GM23338 (cell line): ENCODE measurements at regions not wholly inside any gene's neighbourhood (a gene's known extent, or its start where the extent isn't known, plus 50 kb on each side); places are given as distances from the start of the nearest gene placed in this dataset. TPM values are rescaled to one million over a fixed set of nuclear protein-coding genes. Genes with fewer than 3 reads are reported as not detected.

Experiments
- STAT1 ChIP-seq: IDR thresholded peaks from one replicate; pipeline ENCODE4 v1.6.1; 2016; ENCODE audit warnings: antibody characterized with exemption; ENCODE audit not compliant: unreplicated experiment
- small RNA-seq: library from RNA; depleted of rRNA; stranded (forward); fragments of <200 nt; gene quantifications from one replicate; pipeline ENCODE3, GENCODE V24; 2014; ENCODE audit warnings: low replicate concordance
- TF ChIP-seq, protein P1 (sequence below): fragments of 250-450 bp; sonication (Bioruptor Pico); IDR thresholded peaks from 2 replicates; pipeline ENCODE4 v1.5.0; 2020; ENCODE audit warnings: mild to moderate bottlenecking, moderate library complexity
- TF ChIP-seq, protein P2 (sequence below), 2 experiments: fragments of 200-600 bp in 1 of 2; sonication (generic) in 1 of 2; conservative IDR thresholded peaks; 2 replicates each; pipeline versions ENCODE4 v1.5.1 to v1.6.1; 2016 to 2017; ENCODE audit warnings: antibody characterized with exemption in 2 of 2, low read depth in 2 of 2, mild to moderate bottlenecking in 2 of 2, moderate library complexity in 1 of 2

DNA sequence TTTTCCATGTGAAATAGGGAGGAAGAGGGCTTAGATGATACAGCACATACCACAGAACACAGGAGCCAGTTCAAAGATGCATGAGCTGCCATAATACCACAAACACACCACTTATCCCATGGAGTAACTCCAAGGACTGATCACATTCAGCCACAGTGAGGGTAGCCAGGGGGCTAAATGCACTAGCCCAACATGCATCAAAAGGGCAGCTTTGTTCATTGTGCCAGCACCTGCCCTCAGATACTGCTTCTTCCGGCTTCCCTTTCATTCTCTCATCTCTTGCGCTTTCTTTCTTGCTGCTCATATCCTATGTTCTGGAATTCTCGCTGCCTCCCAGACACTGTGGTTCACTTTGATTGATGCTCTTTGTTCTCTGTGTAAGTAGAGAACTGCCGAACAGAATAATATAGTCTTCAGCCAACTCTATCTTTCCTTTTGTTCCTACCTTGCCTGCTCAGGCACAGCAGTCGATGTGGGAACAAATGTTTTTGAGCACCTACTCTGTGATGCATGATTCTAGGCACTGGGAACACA, 50.0 kb upstream of the SYT6 start (continued):
- TF ChIP-seq, protein P1, sequence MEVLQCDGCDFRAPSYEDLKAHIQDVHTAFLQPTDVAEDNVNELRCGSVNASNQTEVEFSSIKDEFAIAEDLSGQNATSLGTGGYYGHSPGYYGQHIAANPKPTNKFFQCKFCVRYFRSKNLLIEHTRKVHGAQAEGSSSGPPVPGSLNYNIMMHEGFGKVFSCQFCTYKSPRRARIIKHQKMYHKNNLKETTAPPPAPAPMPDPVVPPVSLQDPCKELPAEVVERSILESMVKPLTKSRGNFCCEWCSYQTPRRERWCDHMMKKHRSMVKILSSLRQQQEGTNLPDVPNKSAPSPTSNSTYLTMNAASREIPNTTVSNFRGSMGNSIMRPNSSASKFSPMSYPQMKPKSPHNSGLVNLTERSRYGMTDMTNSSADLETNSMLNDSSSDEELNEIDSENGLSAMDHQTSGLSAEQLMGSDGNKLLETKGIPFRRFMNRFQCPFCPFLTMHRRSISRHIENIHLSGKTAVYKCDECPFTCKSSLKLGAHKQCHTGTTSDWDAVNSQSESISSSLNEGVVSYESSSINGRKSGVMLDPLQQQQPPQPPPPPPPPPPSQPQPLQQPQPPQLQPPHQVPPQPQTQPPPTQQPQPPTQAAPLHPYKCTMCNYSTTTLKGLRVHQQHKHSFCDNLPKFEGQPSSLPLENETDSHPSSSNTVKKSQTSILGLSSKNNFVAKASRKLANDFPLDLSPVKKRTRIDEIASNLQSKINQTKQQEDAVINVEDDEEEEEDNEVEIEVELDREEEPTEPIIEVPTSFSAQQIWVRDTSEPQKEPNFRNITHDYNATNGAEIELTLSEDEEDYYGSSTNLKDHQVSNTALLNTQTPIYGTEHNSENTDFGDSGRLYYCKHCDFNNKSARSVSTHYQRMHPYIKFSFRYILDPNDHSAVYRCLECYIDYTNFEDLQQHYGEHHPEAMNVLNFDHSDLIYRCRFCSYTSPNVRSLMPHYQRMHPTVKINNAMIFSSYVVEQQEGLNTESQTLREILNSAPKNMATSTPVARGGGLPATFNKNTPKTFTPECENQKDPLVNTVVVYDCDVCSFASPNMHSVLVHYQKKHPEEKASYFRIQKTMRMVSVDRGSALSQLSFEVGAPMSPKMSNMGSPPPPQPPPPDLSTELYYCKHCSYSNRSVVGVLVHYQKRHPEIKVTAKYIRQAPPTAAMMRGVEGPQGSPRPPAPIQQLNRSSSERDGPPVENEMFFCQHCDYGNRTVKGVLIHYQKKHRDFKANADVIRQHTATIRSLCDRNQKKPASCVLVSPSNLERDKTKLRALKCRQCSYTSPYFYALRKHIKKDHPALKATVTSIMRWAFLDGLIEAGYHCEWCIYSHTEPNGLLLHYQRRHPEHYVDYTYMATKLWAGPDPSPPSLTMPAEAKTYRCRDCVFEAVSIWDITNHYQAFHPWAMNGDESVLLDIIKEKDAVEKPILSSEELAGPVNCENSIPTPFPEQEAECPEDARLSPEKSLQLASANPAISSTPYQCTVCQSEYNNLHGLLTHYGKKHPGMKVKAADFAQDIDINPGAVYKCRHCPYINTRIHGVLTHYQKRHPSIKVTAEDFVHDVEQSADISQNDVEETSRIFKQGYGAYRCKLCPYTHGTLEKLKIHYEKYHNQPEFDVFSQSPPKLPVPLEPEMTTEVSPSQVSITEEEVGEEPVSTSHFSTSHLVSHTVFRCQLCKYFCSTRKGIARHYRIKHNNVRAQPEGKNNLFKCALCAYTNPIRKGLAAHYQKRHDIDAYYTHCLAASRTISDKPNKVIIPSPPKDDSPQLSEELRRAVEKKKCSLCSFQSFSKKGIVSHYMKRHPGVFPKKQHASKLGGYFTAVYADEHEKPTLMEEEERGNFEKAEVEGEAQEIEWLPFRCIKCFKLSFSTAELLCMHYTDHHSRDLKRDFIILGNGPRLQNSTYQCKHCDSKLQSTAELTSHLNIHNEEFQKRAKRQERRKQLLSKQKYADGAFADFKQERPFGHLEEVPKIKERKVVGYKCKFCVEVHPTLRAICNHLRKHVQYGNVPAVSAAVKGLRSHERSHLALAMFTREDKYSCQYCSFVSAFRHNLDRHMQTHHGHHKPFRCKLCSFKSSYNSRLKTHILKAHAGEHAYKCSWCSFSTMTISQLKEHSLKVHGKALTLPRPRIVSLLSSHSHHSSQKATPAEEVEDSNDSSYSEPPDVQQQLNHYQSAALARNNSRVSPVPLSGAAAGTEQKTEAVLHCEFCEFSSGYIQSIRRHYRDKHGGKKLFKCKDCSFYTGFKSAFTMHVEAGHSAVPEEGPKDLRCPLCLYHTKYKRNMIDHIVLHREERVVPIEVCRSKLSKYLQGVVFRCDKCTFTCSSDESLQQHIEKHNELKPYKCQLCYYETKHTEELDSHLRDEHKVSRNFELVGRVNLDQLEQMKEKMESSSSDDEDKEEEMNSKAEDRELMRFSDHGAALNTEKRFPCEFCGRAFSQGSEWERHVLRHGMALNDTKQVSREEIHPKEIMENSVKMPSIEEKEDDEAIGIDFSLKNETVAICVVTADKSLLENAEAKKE, result no peak
- TF ChIP-seq, protein P2, sequence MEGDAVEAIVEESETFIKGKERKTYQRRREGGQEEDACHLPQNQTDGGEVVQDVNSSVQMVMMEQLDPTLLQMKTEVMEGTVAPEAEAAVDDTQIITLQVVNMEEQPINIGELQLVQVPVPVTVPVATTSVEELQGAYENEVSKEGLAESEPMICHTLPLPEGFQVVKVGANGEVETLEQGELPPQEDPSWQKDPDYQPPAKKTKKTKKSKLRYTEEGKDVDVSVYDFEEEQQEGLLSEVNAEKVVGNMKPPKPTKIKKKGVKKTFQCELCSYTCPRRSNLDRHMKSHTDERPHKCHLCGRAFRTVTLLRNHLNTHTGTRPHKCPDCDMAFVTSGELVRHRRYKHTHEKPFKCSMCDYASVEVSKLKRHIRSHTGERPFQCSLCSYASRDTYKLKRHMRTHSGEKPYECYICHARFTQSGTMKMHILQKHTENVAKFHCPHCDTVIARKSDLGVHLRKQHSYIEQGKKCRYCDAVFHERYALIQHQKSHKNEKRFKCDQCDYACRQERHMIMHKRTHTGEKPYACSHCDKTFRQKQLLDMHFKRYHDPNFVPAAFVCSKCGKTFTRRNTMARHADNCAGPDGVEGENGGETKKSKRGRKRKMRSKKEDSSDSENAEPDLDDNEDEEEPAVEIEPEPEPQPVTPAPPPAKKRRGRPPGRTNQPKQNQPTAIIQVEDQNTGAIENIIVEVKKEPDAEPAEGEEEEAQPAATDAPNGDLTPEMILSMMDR (conservative IDR thresholded peaks at IDR 0.05; ENCODE audit: low read depth in 2 of 2), result no peak
- no peak for TF ChIP-seq STAT1

Small RNAs in the stretch of these regions (small RNA-seq; reads per million reads assigned to genes)
- not detected for gene MRPL57P1
